ENCODE measurements at regions not wholly inside any gene's neighbourhood (a gene's known extent, or its start where the extent isn't known, plus 50 kb on each side); places are given as distances from the start of the nearest gene placed in this dataset.

- H3K4me1 ChIP-seq (replicated peaks): no peaks in the 10 kb centered on the region
- intact Hi-C loops (cut with DNase I): no loop called here
- H3K9me3 ChIP-seq: no peaks in the 10 kb centered on the region
- H3K27me3 ChIP-seq (replicated peaks; ENCODE audit: insufficient read depth): peaks cover 5% of the 10 kb centered on the region
- DNase-seq (ENCODE audit: low spot score): no peak
- no peak for TF ChIP-seq POLR2AphosphoS5 (IDR thresholded peaks at IDR 0.05)
- TF ChIP-seq, protein P1, sequence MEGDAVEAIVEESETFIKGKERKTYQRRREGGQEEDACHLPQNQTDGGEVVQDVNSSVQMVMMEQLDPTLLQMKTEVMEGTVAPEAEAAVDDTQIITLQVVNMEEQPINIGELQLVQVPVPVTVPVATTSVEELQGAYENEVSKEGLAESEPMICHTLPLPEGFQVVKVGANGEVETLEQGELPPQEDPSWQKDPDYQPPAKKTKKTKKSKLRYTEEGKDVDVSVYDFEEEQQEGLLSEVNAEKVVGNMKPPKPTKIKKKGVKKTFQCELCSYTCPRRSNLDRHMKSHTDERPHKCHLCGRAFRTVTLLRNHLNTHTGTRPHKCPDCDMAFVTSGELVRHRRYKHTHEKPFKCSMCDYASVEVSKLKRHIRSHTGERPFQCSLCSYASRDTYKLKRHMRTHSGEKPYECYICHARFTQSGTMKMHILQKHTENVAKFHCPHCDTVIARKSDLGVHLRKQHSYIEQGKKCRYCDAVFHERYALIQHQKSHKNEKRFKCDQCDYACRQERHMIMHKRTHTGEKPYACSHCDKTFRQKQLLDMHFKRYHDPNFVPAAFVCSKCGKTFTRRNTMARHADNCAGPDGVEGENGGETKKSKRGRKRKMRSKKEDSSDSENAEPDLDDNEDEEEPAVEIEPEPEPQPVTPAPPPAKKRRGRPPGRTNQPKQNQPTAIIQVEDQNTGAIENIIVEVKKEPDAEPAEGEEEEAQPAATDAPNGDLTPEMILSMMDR (IDR thresholded peaks at IDR 0.05): no peak
- no peak for TF ChIP-seq POLR2A (IDR thresholded peaks at IDR 0.05)
- no peak overlapping the region for H3K4me3 ChIP-seq
- no peak overlapping the region for H3K27ac ChIP-seq
- H3K36me3 ChIP-seq: no peaks in the 10 kb centered on the region
- 88% methylated on average over 17 of the region's 17 CpGs for WGBS
Observed at GRCh38 chr10:131832056-131832685, 68.6 kb upstream of the PPP2R2D start.

DNA sequence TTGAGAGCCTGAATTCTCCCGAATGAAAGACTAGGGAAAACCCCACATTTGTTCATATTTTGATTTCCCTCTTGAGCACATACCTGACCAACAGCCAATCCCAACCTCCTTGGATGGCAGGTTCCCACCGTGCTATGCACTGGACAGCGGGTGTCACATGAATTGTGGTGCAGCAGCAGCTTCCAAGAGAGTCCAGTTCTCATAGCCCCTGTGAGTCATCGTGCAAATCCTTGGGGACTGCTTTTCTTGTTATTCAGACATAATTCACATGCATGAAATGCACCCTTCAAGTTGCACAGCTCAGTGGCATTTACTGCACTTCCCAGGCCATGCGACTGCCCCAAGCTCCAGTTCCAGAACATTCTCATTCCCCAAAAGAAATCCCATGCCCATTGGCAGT lies 67.8 kb upstream of the PPP2R2D start:
- no peak for DNase-seq (ENCODE audit: low spot score)
- H3K9me3 ChIP-seq: no peaks in the 10 kb centered on the region
- WGBS: 88% methylated on average over 5 of the region's 5 CpGs
- H3K4me3 ChIP-seq: no peak overlapping the region
- H3K36me3 ChIP-seq: no peaks in the 10 kb centered on the region
- peaks cover 5% of the 10 kb centered on the region for H3K27me3 ChIP-seq (replicated peaks; ENCODE audit: insufficient read depth)
- intact Hi-C loops (cut with DNase I): no loop called here
- TF ChIP-seq, protein P1 (IDR thresholded peaks at IDR 0.05): no peak
- TF ChIP-seq POLR2AphosphoS5 (IDR thresholded peaks at IDR 0.05) (no peak), POLR2A (IDR thresholded peaks at IDR 0.05) (no peak)
- no peaks in the 10 kb centered on the region for H3K4me1 ChIP-seq (replicated peaks)
- no peak overlapping the region for H3K27ac ChIP-seq

- no peaks in the 10 kb centered on the region for H3K9me3 ChIP-seq
- H3K27ac ChIP-seq: no peak overlapping the region
- H3K27me3 ChIP-seq (replicated peaks; ENCODE audit: insufficient read depth): peaks cover 5% of the 10 kb centered on the region
- WGBS: 87% methylated on average over 11 of the region's 14 CpGs
- TF ChIP-seq, protein P1 (IDR thresholded peaks at IDR 0.05): no peak
- TF ChIP-seq POLR2A (IDR thresholded peaks at IDR 0.05): no peak
- no peak for TF ChIP-seq POLR2AphosphoS5 (IDR thresholded peaks at IDR 0.05)
- H3K36me3 ChIP-seq: no peaks in the 10 kb centered on the region
- intact Hi-C loops (cut with DNase I): no loop called here
- H3K4me3 ChIP-seq: no peak overlapping the region
- H3K4me1 ChIP-seq (replicated peaks): no peaks in the 10 kb centered on the region
- DNase-seq (ENCODE audit: low spot score): no peak
Observed at GRCh38 chr10:131833446-131834080, 67.2 kb upstream of the PPP2R2D start.

DNA sequence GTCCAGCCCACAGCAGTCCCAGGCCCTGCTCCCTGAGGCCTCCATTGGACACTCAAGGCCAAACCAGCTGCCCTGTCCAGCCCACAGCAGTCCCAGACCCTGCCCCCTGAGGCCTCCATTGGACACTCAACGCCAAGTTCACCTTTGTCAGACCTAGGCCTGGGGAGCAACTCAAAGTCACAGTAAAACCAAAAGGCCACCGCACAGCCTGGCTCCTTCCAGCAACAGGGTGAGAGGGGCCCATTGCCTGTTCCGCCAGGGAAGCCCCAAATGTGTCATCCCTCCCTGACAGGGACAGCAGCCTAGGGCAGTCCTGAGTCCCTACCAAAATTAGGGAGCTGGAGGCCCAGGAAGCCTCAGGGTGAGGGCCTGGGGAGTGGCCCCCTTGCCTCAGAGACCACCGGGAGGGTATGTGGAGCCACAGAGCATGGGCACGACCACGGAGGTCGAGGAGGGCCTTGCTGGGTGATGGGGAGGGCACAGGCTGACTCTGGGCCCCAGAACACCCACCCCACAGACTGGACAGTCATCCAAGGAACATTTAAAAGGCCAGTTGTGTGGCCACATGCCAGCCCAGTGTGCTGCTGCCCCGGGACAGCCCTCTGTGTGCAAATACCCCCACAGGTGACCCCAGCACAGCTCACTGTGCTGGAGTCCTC lies 66.5 kb upstream of the PPP2R2D start:
- H3K27me3 ChIP-seq (replicated peaks; ENCODE audit: insufficient read depth): peaks cover 5% of the 10 kb centered on the region
- no peak for DNase-seq (ENCODE audit: low spot score)
- H3K27ac ChIP-seq: no peak overlapping the region
- TF ChIP-seq POLR2A (IDR thresholded peaks at IDR 0.05): no peak
- TF ChIP-seq POLR2AphosphoS5 (IDR thresholded peaks at IDR 0.05): no peak
- TF ChIP-seq, protein P1 (IDR thresholded peaks at IDR 0.05): no peak
- no peaks in the 10 kb centered on the region for H3K36me3 ChIP-seq
- H3K4me1 ChIP-seq (replicated peaks): no peaks in the 10 kb centered on the region
- no peaks in the 10 kb centered on the region for H3K9me3 ChIP-seq
- intact Hi-C loops (cut with DNase I): no loop called here
- H3K4me3 ChIP-seq: no peak overlapping the region
- 95% methylated on average over 8 of the region's 8 CpGs for WGBS
